Ovary (tissue), 3 donors: ENCODE measurements at regions not wholly inside any gene's neighbourhood (a gene's known extent, or its start where the extent isn't known, plus 50 kb on each side); places are given as distances from the start of the nearest gene placed in this dataset.

Experiments
- CTCF ChIP-seq, 3 donors: fragments of 450-650 bp in 2 of 3; fragments of 200-600 bp in 1 of 3; IDR thresholded peaks; one replicate each; pipeline versions ENCODE4 v1.5.1 to v1.8.0; 2016 to 2022; ENCODE audit warnings: antibody characterized with exemption in 3 of 3, mild to moderate bottlenecking in 1 of 3
- EP300 ChIP-seq: sonication (generic); formaldehyde crosslinking; IDR thresholded peaks from one replicate; pipeline ENCODE4 v1.6.1; 2017; ENCODE audit warnings: antibody characterized with exemption
- POLR2A ChIP-seq: fragments of 450-650 bp; IDR thresholded peaks from one replicate; pipeline ENCODE4 v1.6.1; 2017; ENCODE audit warnings: antibody characterized with exemption, mild to moderate bottlenecking, moderate library complexity
- donor health status: DM: no; HTN: no; CAD: no.

GRCh38 chr2:225994748-225995405 lies 595.4 kb downstream of the NYAP2 start:
- TF ChIP-seq CTCF (IDR thresholded peaks at IDR 0.05) (no peak), POLR2A (no peak), EP300 (no peak)
